HEK293 (cell line): ENCODE measurements at regions not wholly inside any gene's neighbourhood (a gene's known extent, or its start where the extent isn't known, plus 50 kb on each side); places are given as distances from the start of the nearest gene placed in this dataset.

Experiments used
- CTCF ChIA-PET: fragments of 350-600 bp; formaldehyde crosslinking; extraction: SDS; loops from one replicate; lab custom pipeline; 2021; ENCODE audit warnings: antibody characterized with exemption; lab: Yijun Ruan, JAX
- POLR2A ChIA-PET: fragments of 300-600 bp; formaldehyde crosslinking; extraction: SDS; loops from one replicate; lab custom pipeline; 2020; ENCODE audit warnings: antibody characterized with exemption, inconsistent platforms; lab: Yijun Ruan, JAX
- H3K27ac ChIP-seq: fragments of 200-500 bp; sonication (Bioruptor generic); 2 replicates; pipeline ENCODE4 v1.5.1; 2014; ENCODE audit warnings: low read depth, low read length, control low read depth, inconsistent platforms; ENCODE audit errors: extremely low read depth
- H3K36me3 ChIP-seq, 2 experiments: fragments of 200-500 bp in 1 of 2; sonication (Bioruptor generic) in 1 of 2; 1 replicate in 1 of 2; 2 replicates in 1 of 2; pipeline ENCODE4 v1.5.1; 2014 to 2017; ENCODE audit warnings: inconsistent platforms in 2 of 2, low read length in 2 of 2; ENCODE audit not compliant: control insufficient read depth in 2 of 2, insufficient read depth in 1 of 2
- H3K4me1 ChIP-seq: fragments of 200-500 bp; sonication (Bioruptor generic); 2 replicates; pipeline ENCODE4 v1.5.1; 2014; ENCODE audit warnings: mild to moderate bottlenecking, low read length, inconsistent platforms; ENCODE audit not compliant: control insufficient read depth, insufficient read depth
- H3K4me3 ChIP-seq: 2 replicates; pipeline ENCODE4 v1.5.1; 2011; ENCODE audit warnings: low read depth, mild to moderate bottlenecking, control low read depth, low read length, moderate library complexity
- H3K9me3 ChIP-seq: fragments of 200-500 bp; sonication (Bioruptor generic); 2 replicates; pipeline ENCODE4 v1.5.1; 2014; ENCODE audit warnings: low read depth, low read length, inconsistent platforms; ENCODE audit not compliant: control insufficient read depth, insufficient read depth
- EGR2 ChIP-seq: fragments of 450-650 bp; formaldehyde crosslinking; IDR thresholded peaks from 2 replicates; pipeline ENCODE4 v1.5.1; 2016; ENCODE audit warnings: low read depth, missing biosample characterization, missing genetic modification characterization
- KLF10 ChIP-seq: fragments of 450-650 bp; IDR thresholded peaks from 2 replicates; pipeline ENCODE4 v1.5.1; 2018; ENCODE audit warnings: missing biosample characterization, mild to moderate bottlenecking, missing genetic modification characterization
- MYNN ChIP-seq: fragments of 450-650 bp; formaldehyde crosslinking; IDR thresholded peaks from 2 replicates; pipeline ENCODE4 v1.5.1; 2016; ENCODE audit warnings: missing biosample characterization, missing genetic modification characterization, borderline replicate concordance
- OSR2 ChIP-seq: fragments of 450-650 bp; formaldehyde crosslinking; IDR thresholded peaks from 2 replicates; pipeline ENCODE4 v1.5.1; 2016; ENCODE audit warnings: missing biosample characterization, missing genetic modification characterization
- OVOL3 ChIP-seq: fragments of 450-650 bp; formaldehyde crosslinking; IDR thresholded peaks from 2 replicates; pipeline ENCODE4 v1.5.1; 2016; ENCODE audit warnings: missing biosample characterization, missing genetic modification characterization
- PRDM10 ChIP-seq: fragments of 450-650 bp; formaldehyde crosslinking; IDR thresholded peaks from 2 replicates; pipeline ENCODE4 v1.5.1; 2016; ENCODE audit warnings: missing biosample characterization, missing genetic modification characterization
- SETDB1 ChIP-seq: IDR thresholded peaks from one replicate; pipeline ENCODE4 v1.6.1; 2017; ENCODE audit warnings: mild to moderate bottlenecking, low read length, moderate library complexity, mixed read lengths; ENCODE audit not compliant: insufficient read length
- TRIM28 ChIP-seq: IDR thresholded peaks from 2 replicates; pipeline ENCODE4 v1.6.1; 2011; ENCODE audit warnings: low read length, control low read depth, borderline replicate concordance
- ZBTB26 ChIP-seq: fragments of 450-650 bp; formaldehyde crosslinking; optimal IDR thresholded peaks from 2 replicates; pipeline ENCODE3; 2016; ENCODE audit warnings: missing biosample characterization, mild to moderate bottlenecking, missing genetic modification characterization
- ZNF202 ChIP-seq: fragments of 450-650 bp; formaldehyde crosslinking; IDR thresholded peaks from 2 replicates; pipeline ENCODE4 v1.5.1; 2016; ENCODE audit warnings: missing biosample characterization, missing genetic modification characterization, borderline replicate concordance
- ZNF223 ChIP-seq: fragments of 450-650 bp; formaldehyde crosslinking; IDR thresholded peaks from 2 replicates; pipeline ENCODE4 v1.5.1; 2016; ENCODE audit warnings: missing biosample characterization, missing genetic modification characterization
- ZNF473 ChIP-seq: fragments of 450-650 bp; formaldehyde crosslinking; IDR thresholded peaks from 2 replicates; pipeline ENCODE4 v1.5.1; 2017; ENCODE audit warnings: missing biosample characterization, missing genetic modification characterization
- ZNF677 ChIP-seq: fragments of 450-650 bp; IDR thresholded peaks from 2 replicates; pipeline ENCODE4 v1.5.0; 2018; ENCODE audit warnings: missing biosample characterization, mild to moderate bottlenecking, missing genetic modification characterization, moderate library complexity
- ZSCAN16 ChIP-seq: fragments of 450-650 bp; formaldehyde crosslinking; IDR thresholded peaks from 2 replicates; pipeline ENCODE4 v1.5.1; 2016; ENCODE audit warnings: missing biosample characterization, missing genetic modification characterization
- TF ChIP-seq, protein P1 (sequence below): fragments of 450-650 bp; formaldehyde crosslinking; IDR thresholded peaks from 2 replicates; pipeline ENCODE4 v1.5.1; 2016; ENCODE audit warnings: missing biosample characterization, missing genetic modification characterization
- TF ChIP-seq, protein P2 (sequence below): fragments of 450-650 bp; formaldehyde crosslinking; IDR thresholded peaks from 2 replicates; pipeline ENCODE4 v1.5.1; 2016; ENCODE audit warnings: missing biosample characterization, missing genetic modification characterization
- TF ChIP-seq, protein P3 (sequence below): fragments of 450-650 bp; formaldehyde crosslinking; IDR thresholded peaks from 2 replicates; pipeline ENCODE4 v1.5.1; 2016; ENCODE audit warnings: missing biosample characterization, missing genetic modification characterization

GRCh38 chr12:114272071-114272470 is 133.9 kb downstream of the TBX5 start (continued):
- TF ChIP-seq, protein P1, sequence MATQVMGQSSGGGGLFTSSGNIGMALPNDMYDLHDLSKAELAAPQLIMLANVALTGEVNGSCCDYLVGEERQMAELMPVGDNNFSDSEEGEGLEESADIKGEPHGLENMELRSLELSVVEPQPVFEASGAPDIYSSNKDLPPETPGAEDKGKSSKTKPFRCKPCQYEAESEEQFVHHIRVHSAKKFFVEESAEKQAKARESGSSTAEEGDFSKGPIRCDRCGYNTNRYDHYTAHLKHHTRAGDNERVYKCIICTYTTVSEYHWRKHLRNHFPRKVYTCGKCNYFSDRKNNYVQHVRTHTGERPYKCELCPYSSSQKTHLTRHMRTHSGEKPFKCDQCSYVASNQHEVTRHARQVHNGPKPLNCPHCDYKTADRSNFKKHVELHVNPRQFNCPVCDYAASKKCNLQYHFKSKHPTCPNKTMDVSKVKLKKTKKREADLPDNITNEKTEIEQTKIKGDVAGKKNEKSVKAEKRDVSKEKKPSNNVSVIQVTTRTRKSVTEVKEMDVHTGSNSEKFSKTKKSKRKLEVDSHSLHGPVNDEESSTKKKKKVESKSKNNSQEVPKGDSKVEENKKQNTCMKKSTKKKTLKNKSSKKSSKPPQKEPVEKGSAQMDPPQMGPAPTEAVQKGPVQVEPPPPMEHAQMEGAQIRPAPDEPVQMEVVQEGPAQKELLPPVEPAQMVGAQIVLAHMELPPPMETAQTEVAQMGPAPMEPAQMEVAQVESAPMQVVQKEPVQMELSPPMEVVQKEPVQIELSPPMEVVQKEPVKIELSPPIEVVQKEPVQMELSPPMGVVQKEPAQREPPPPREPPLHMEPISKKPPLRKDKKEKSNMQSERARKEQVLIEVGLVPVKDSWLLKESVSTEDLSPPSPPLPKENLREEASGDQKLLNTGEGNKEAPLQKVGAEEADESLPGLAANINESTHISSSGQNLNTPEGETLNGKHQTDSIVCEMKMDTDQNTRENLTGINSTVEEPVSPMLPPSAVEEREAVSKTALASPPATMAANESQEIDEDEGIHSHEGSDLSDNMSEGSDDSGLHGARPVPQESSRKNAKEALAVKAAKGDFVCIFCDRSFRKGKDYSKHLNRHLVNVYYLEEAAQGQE: no peak
- TF ChIP-seq MYNN (tag by site-specific recombination) (no peak), ZNF223 (tag by site-specific recombination) (no peak), PRDM10 (tag by site-specific recombination) (no peak), EGR2 (no peak)

DNA sequence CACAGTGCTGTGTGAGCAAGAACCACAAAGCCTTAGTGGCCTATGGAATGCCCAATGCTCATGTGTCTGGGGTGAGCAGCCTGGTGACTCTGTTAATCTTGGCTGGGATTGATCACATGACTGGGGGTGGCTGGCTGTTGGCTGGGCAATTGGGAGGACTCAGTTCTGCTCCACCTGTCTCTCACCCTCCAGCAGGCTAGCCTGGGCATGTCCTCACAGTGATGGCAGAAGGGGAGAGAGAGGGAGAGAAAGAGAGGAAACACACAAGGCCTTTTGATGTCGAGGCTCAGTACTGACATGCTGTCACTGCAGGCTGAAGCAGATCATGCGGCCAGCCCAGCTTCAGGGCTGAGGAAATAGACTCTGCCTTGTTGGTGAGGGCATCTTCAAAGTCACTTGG is 136.8 kb downstream of the TBX5 start:
- TF ChIP-seq, protein P2, sequence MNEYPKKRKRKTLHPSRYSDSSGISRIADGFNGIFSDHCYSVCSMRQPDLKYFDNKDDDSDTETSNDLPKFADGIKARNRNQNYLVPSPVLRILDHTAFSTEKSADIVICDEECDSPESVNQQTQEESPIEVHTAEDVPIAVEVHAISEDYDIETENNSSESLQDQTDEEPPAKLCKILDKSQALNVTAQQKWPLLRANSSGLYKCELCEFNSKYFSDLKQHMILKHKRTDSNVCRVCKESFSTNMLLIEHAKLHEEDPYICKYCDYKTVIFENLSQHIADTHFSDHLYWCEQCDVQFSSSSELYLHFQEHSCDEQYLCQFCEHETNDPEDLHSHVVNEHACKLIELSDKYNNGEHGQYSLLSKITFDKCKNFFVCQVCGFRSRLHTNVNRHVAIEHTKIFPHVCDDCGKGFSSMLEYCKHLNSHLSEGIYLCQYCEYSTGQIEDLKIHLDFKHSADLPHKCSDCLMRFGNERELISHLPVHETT: no peak
- no peak for TF ChIP-seq ZNF202 (tag by site-specific recombination)
- TF ChIP-seq ZBTB26: no peak
- TF ChIP-seq SETDB1: peak; percentile 76
- 0 out of 2 replicates have a peak, but pooled peaks have one; percentile 18 for TF ChIP-seq TRIM28
- no peak for TF ChIP-seq OVOL3
- CTCF ChIA-PET: no interaction called here
- POLR2A ChIA-PET: no interaction called here

GRCh38 chr12:114266536-114266935 is 139.4 kb downstream of the TBX5 start:
- Histone ChIP-seq H3K27ac (no peak overlapping the region), H3K9me3 (no peaks in the 10 kb centered on the region), H3K36me3 (no peaks in the 10 kb centered on the region), H3K4me1 (no peaks in the 10 kb centered on the region), H3K4me3 (no peak overlapping the region)
- ChIA-PET POLR2A (no interaction called here), CTCF (no interaction called here)
- no peak for TF ChIP-seq ZNF473 (tag by site-specific recombination)
- TF ChIP-seq ZSCAN16 (tag by site-specific recombination): no peak
- no peak for TF ChIP-seq KLF10 (tag by site-specific recombination)
- no peak for TF ChIP-seq ZNF677 (tag by site-specific recombination)
- TF ChIP-seq, protein P3, sequence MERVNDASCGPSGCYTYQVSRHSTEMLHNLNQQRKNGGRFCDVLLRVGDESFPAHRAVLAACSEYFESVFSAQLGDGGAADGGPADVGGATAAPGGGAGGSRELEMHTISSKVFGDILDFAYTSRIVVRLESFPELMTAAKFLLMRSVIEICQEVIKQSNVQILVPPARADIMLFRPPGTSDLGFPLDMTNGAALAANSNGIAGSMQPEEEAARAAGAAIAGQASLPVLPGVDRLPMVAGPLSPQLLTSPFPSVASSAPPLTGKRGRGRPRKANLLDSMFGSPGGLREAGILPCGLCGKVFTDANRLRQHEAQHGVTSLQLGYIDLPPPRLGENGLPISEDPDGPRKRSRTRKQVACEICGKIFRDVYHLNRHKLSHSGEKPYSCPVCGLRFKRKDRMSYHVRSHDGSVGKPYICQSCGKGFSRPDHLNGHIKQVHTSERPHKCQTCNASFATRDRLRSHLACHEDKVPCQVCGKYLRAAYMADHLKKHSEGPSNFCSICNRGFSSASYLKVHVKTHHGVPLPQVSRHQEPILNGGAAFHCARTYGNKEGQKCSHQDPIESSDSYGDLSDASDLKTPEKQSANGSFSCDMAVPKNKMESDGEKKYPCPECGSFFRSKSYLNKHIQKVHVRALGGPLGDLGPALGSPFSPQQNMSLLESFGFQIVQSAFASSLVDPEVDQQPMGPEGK (tag by site-specific recombination): no peak
- TF ChIP-seq, protein P1: no peak
- no peak for TF ChIP-seq OSR2 (tag by site-specific recombination)

More for the DNA sequence above, 136.8 kb downstream of the TBX5 start:
- no peak overlapping the region for H3K27ac ChIP-seq
- H3K9me3 ChIP-seq: no peaks in the 10 kb centered on the region
- no peaks in the 10 kb centered on the region for H3K4me1 ChIP-seq
- no peaks in the 10 kb centered on the region for H3K36me3 ChIP-seq
- no peak overlapping the region for H3K4me3 ChIP-seq
